OCI-LY1 (cell line): ENCODE measurements at regions not wholly inside any gene's neighbourhood (a gene's known extent, or its start where the extent isn't known, plus 50 kb on each side); places are given as distances from the start of the nearest gene placed in this dataset.

Source experiments
- EZH2 ChIP-seq: fragments of 200-600 bp; sonication (generic), shearing (Covaris generic); IDR thresholded peaks from 2 replicates; pipeline ENCODE4 v1.8.0; 2017; ENCODE audit warnings: borderline replicate concordance, mixed run types, mild to moderate bottlenecking, antibody characterized with exemption, low read length, moderate library complexity, mixed read lengths
- TF ChIP-seq, protein P1 (sequence below): fragments of 200-600 bp; sonication (generic), shearing (Covaris generic); IDR thresholded peaks from 2 replicates; pipeline ENCODE4 v1.5.1; 2017; ENCODE audit warnings: mild to moderate bottlenecking, antibody characterized with exemption, low read length, moderate library complexity, mixed read lengths

DNA sequence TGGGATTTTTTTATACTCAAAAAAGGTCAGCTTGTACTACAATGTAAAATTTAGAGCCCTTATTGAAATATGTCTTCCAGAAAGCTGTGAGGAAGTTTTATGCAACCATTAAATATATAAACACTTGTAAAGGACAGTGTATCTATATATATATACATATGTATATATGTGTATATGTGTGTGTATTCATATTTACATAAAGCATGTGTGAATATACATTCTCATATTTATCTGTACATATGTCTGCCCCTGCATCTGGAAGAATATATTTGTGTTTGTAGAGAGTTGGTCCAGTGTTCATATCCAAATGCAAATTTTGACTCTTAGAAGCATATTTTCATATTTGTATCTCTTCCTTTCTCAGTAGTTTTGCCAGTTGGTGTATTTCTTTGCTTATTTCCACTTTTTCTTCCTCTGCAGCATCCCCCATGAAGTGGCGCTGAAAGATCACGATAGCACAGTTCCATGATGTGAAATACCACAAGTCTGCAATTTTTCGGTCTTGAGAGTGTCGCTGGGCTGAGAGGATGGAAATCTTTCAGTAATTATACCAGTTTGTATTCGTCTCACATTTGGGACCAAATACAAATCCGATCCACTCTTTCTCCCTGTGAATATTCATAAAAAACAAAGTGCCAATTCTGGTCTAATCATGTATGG lies 311.7 kb upstream of the DPH6 start:
- TF ChIP-seq, protein P1, sequence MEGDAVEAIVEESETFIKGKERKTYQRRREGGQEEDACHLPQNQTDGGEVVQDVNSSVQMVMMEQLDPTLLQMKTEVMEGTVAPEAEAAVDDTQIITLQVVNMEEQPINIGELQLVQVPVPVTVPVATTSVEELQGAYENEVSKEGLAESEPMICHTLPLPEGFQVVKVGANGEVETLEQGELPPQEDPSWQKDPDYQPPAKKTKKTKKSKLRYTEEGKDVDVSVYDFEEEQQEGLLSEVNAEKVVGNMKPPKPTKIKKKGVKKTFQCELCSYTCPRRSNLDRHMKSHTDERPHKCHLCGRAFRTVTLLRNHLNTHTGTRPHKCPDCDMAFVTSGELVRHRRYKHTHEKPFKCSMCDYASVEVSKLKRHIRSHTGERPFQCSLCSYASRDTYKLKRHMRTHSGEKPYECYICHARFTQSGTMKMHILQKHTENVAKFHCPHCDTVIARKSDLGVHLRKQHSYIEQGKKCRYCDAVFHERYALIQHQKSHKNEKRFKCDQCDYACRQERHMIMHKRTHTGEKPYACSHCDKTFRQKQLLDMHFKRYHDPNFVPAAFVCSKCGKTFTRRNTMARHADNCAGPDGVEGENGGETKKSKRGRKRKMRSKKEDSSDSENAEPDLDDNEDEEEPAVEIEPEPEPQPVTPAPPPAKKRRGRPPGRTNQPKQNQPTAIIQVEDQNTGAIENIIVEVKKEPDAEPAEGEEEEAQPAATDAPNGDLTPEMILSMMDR, result no peak
- no peak for TF ChIP-seq EZH2
